Body of pancreas (tissue), 4 donors: ENCODE measurements at regions not wholly inside any gene's neighbourhood (a gene's known extent, or its start where the extent isn't known, plus 50 kb on each side); places are given as distances from the start of the nearest gene placed in this dataset.

Experiments
- POLR2A ChIP-seq, 3 donors: fragments of 450-650 bp; IDR thresholded peaks; one replicate each; pipeline ENCODE4 v1.6.1; 2016; ENCODE audit warnings: antibody characterized with exemption in 3 of 3, mild to moderate bottlenecking in 2 of 3
- TF ChIP-seq, protein P1 (sequence below), 7 experiments: fragments of 450-650 bp in 4 of 7; fragments of 200-600 bp in 3 of 7; sonication (generic) in 3 of 7; IDR thresholded peaks; one replicate each; pipeline ENCODE4 v1.5.1; 2016 to 2019; ENCODE audit warnings: antibody characterized with exemption in 7 of 7

DNA sequence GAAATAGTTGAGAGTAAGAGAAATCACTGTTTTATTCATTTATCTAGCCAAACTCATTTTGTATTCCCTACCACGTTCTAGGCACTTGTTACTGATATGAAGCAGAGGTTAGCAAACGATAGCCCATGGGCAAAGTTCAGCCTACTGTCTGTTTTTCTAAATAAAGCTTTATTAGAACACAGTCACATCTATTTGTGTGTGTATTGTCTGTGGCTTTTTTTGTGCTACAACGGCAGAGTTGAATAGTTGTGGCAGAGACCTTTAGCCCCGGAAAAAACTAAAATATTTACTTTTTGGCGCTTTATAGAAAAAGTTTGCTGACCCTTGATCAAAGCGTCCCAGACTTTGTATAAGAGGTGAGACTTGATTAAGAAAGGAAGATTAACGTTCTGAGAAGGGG lies 289.1 kb upstream of the CFAP20DC start:
- TF ChIP-seq, protein P1, sequence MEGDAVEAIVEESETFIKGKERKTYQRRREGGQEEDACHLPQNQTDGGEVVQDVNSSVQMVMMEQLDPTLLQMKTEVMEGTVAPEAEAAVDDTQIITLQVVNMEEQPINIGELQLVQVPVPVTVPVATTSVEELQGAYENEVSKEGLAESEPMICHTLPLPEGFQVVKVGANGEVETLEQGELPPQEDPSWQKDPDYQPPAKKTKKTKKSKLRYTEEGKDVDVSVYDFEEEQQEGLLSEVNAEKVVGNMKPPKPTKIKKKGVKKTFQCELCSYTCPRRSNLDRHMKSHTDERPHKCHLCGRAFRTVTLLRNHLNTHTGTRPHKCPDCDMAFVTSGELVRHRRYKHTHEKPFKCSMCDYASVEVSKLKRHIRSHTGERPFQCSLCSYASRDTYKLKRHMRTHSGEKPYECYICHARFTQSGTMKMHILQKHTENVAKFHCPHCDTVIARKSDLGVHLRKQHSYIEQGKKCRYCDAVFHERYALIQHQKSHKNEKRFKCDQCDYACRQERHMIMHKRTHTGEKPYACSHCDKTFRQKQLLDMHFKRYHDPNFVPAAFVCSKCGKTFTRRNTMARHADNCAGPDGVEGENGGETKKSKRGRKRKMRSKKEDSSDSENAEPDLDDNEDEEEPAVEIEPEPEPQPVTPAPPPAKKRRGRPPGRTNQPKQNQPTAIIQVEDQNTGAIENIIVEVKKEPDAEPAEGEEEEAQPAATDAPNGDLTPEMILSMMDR (IDR thresholded peaks at IDR 0.05), result no peak
- no peak for TF ChIP-seq POLR2A (IDR thresholded peaks at IDR 0.05)
